Esophagus muscularis mucosa (tissue), 4 donors: ENCODE measurements at regions not wholly inside any gene's neighbourhood (a gene's known extent, or its start where the extent isn't known, plus 50 kb on each side); places are given as distances from the start of the nearest gene placed in this dataset.

Source experiments
- DNase-seq: peaks from one replicate; pipeline ENCODE4 v3.0.0-alpha.2; 2017; ENCODE audit errors: extremely low spot score
- H3K27ac ChIP-seq, 4 donors: fragments of 200-600 bp; sonication (generic); replicated peaks in 1 of 4; 1 replicate in 3 of 4; 2 replicates in 1 of 4; pipeline ENCODE4 v1.5.1; 2016 to 2019; ENCODE audit warnings: mild to moderate bottlenecking in 1 of 4
- H3K27me3 ChIP-seq, 4 donors: fragments of 200-600 bp; sonication (generic); one replicate each; pipeline versions ENCODE4 v1.5.1 to v1.6.0; 2016 to 2019
- H3K36me3 ChIP-seq, 4 donors: fragments of 200-600 bp; sonication (generic); one replicate each; pipeline ENCODE4 v1.5.1; 2016 to 2019
- H3K4me1 ChIP-seq, 4 donors: fragments of 200-600 bp; sonication (generic); one replicate each; pipeline ENCODE4 v1.5.1; 2016 to 2019
- H3K4me3 ChIP-seq, 4 donors: fragments of 200-600 bp; sonication (generic); 1 replicate in 2 of 4; 2 replicates in 2 of 4; pipeline ENCODE4 v1.5.1; 2016 to 2019; ENCODE audit warnings: mild to moderate bottlenecking in 4 of 4, moderate library complexity in 1 of 4
- H3K9me3 ChIP-seq, 4 donors: fragments of 200-600 bp; sonication (generic); 1 replicate in 3 of 4; 2 replicates in 1 of 4; pipeline ENCODE4 v1.5.1; 2016 to 2019
- EP300 ChIP-seq: sonication (generic); formaldehyde crosslinking; IDR thresholded peaks from one replicate; pipeline ENCODE4 v1.6.1; 2017; ENCODE audit warnings: antibody characterized with exemption
- POLR2A ChIP-seq: fragments of 450-650 bp; IDR thresholded peaks from one replicate; pipeline ENCODE4 v1.6.1; 2017; ENCODE audit warnings: antibody characterized with exemption, moderate library complexity, mild to moderate bottlenecking, low read depth
- POLR2AphosphoS5 ChIP-seq, 2 donors: sonication (generic); formaldehyde crosslinking; IDR thresholded peaks; one replicate each; pipeline ENCODE4 v1.6.1; 2017; ENCODE audit warnings: antibody characterized with exemption in 2 of 2
- WGBS: methylation state at CpG from one replicate; pipeline ENCODE4 v1.1.5; 2018; 5-methylcytosine and 5-hydroxymethylcytosine counted together
- intact Hi-C: fragments of 100-400 bp; cut with DNase I; formaldehyde crosslinking; loops from one replicate; pipeline ENCODE4 v1.15.1; 2023
- TF ChIP-seq, protein P1 (sequence below), 3 experiments: fragments of 200-600 bp in 2 of 3; fragments of 450-650 bp in 1 of 3; sonication (generic) in 2 of 3; IDR thresholded peaks; one replicate each; pipeline ENCODE4 v1.5.1; 2017 to 2019; ENCODE audit warnings: antibody characterized with exemption in 3 of 3, mild to moderate bottlenecking in 2 of 3, moderate library complexity in 1 of 3

DNA sequence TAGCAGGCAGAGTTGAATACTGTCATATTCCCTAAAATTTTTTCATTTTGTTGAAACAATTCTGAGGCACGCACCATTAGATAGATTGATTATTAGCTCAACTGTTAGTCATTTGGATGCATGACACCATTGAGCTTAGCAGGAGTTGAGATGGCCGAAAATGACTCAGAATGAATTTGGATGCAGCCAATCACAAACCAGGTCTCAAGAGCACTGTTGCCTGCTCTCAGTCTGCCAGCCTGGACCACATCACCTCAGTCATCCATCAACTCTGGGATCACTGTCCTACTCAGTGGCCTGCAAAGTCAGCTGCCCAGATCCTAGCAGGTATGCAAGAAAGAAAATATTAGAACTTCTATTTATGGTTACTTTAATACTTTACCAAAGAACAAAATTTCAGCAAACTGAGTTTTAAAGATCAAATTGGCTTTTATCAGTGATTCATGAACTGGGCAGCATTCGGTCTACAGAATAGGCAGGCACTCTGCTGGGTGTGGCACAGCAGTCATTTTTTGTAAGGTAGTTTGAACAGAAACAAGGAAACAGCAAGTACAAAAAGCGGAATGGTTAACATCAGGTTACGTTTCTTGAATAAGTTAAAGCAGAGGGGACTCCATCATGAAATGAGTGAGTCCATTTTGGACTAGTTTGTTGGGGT, 152.7 kb upstream of the ARHGAP28 start:
- DNase-seq = peak; percentile 31
- Histone ChIP-seq H3K4me3 (no peak overlapping the region), H3K36me3 (no peaks in the 10 kb centered on the region), H3K27me3 (peaks cover 0 to under 1% (median 0%) of the 10 kb centered on the region in 4 donors), H3K27ac (no peak overlapping the region), H3K9me3 (no peaks in the 10 kb centered on the region), H3K4me1 (no peaks in the 10 kb centered on the region)
- intact Hi-C loops = no loop called here
- TF ChIP-seq POLR2A (no peak), POLR2AphosphoS5 (IDR thresholded peaks at IDR 0.05) (no peak), EP300 (no peak)
- TF ChIP-seq, protein P1, sequence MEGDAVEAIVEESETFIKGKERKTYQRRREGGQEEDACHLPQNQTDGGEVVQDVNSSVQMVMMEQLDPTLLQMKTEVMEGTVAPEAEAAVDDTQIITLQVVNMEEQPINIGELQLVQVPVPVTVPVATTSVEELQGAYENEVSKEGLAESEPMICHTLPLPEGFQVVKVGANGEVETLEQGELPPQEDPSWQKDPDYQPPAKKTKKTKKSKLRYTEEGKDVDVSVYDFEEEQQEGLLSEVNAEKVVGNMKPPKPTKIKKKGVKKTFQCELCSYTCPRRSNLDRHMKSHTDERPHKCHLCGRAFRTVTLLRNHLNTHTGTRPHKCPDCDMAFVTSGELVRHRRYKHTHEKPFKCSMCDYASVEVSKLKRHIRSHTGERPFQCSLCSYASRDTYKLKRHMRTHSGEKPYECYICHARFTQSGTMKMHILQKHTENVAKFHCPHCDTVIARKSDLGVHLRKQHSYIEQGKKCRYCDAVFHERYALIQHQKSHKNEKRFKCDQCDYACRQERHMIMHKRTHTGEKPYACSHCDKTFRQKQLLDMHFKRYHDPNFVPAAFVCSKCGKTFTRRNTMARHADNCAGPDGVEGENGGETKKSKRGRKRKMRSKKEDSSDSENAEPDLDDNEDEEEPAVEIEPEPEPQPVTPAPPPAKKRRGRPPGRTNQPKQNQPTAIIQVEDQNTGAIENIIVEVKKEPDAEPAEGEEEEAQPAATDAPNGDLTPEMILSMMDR (IDR thresholded peaks at IDR 0.05) = no peak
- 96% methylated on average over 5 of the region's 5 CpGs for WGBS

DNA sequence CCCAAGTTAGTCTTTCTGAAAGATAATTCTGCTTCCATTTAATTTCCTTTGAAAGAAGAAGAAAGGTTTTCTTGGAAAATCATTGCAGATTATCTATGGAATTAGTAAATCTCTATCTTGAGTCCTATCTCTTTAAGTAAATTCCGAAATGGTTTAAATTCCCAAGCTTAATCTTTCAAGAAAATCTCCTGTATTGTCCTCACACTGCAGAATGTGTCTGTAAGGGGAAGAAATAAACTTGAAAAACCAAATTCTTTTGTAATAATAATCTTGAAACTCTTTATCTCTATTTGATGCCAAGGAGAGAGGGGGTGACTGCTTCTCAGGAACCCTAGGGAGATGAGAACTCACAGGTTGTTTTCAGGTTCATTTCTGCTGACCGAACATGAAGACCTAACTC, 150.8 kb upstream of the ARHGAP28 start:
- H3K27ac ChIP-seq = no peak overlapping the region
- no peaks in the 10 kb centered on the region for H3K4me1 ChIP-seq
- TF ChIP-seq, protein P1 (IDR thresholded peaks at IDR 0.05) = no peak
- TF ChIP-seq POLR2A = no peak
- no peak for TF ChIP-seq POLR2AphosphoS5 (IDR thresholded peaks at IDR 0.05)
- TF ChIP-seq EP300 = no peak
- peaks cover 0 to 9% (median 0%) of the 10 kb centered on the region in 4 donors for H3K9me3 ChIP-seq
- no peak overlapping the region for H3K4me3 ChIP-seq
- peaks cover 0 to 9% (median 0%) of the 10 kb centered on the region in 4 donors for H3K27me3 ChIP-seq
- 87% methylated on average over 2 of the region's 2 CpGs for WGBS
- DNase-seq = peak; percentile 21
- H3K36me3 ChIP-seq = no peaks in the 10 kb centered on the region
- intact Hi-C loops = no loop called here

DNA sequence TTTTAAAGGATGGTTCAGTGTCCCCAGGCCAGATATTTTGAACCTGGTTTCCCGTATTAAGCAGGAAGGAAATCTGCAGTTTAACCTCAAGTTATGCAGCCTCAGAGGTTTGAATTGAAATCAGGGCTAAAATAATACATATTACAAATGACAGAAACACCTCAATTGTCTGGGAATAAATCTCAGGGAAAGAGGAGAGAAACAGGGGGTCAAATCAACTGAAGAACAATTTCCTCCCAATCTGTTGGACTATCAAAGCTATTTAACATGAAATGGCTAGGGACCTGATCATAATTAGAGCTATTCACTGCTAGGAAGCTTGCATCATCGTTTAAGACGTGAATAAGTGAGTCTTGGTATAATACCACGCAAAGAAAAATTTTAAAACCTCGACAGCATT, 150.0 kb upstream of the ARHGAP28 start:
- Histone ChIP-seq H3K4me3 (no peak overlapping the region), H3K9me3 (peaks cover 0 to 16% (median 0%) of the 10 kb centered on the region in 4 donors), H3K36me3 (no peaks in the 10 kb centered on the region), H3K27me3 (peaks cover 0 to 9% (median 0%) of the 10 kb centered on the region in 4 donors), H3K4me1 (no peaks in the 10 kb centered on the region), H3K27ac (no peak overlapping the region)
- intact Hi-C loops = no loop called here
- no peak for DNase-seq
- WGBS = 79% methylated on average over 5 of the region's 5 CpGs
- TF ChIP-seq, protein P1 (IDR thresholded peaks at IDR 0.05) = no peak
- TF ChIP-seq EP300 = no peak
- TF ChIP-seq POLR2A = no peak
- no peak for TF ChIP-seq POLR2AphosphoS5 (IDR thresholded peaks at IDR 0.05)

DNA sequence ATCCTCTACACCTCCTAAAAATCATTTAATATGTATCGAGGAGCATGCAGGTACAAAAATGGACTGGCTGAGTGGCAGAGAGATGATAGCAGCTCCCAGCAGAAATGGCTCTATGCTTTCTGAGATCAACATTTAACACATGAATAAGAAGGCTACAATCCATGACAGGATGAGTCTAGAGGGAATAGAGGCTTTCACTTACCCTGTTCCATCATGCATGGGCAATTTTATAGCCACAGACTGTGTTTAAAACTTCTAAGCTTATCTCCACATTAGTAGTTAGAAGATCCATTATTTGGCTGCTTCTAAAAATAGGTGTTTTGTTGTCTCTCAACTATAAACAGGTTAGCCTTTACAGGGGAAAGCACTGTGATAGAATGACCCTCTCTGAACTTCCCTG, 149.1 kb upstream of the ARHGAP28 start:
- Histone ChIP-seq H3K4me1 (no peaks in the 10 kb centered on the region), H3K9me3 (peaks cover 0 to 16% (median 0%) of the 10 kb centered on the region in 4 donors), H3K27me3 (peaks cover 0 to 9% (median 0%) of the 10 kb centered on the region in 4 donors), H3K4me3 (no peak overlapping the region), H3K36me3 (no peaks in the 10 kb centered on the region), H3K27ac (no peak overlapping the region)
- no peak for DNase-seq
- intact Hi-C loops = no loop called here
- 88% methylated on average over 1 of the region's 1 CpG for WGBS
- TF ChIP-seq, protein P1 (IDR thresholded peaks at IDR 0.05) = no peak
- no peak for TF ChIP-seq POLR2AphosphoS5 (IDR thresholded peaks at IDR 0.05)
- TF ChIP-seq POLR2A = no peak
- TF ChIP-seq EP300 = no peak

DNA sequence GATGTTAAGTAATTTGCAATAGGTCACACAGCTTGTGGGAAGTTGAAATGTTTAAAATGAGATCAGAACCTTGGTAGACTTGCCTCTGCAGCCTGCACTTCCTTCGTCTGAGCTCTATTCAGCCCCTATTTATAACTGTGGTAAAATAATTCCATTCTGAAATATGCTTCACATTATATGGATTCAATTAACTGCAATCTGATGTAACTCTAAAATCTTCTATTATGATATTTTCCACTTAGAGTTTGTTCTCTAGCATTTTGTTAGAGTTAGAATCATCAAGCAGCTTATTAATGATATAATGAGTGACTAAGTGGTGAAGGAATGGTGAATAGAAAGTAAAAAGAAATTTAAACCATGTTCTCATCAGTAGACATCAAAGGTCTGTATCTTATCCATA, 139.6 kb upstream of the ARHGAP28 start:
- WGBS = 68% methylated on average over 1 of the region's 1 CpG
- no peaks in the 10 kb centered on the region for H3K36me3 ChIP-seq
- no peak for TF ChIP-seq EP300

More for the DNA sequence above, 139.6 kb upstream of the ARHGAP28 start:
- Histone ChIP-seq H3K4me1 (no peaks in the 10 kb centered on the region), H3K27ac (no peak overlapping the region), H3K9me3 (no peaks in the 10 kb centered on the region), H3K27me3 (no peaks in the 10 kb centered on the region), H3K4me3 (no peak overlapping the region)
- intact Hi-C loops = no loop called here
- DNase-seq = no peak
